ENCODE measurements at regions not wholly inside any gene's neighbourhood (a gene's known extent, or its start where the extent isn't known, plus 50 kb on each side); places are given as distances from the start of the nearest gene placed in this dataset.
"Not testable (repeated sequence)": the region's sequence is repeated elsewhere in the genome, so short reads cannot be mapped to it uniquely, and the experiment has no call there.

- DNase-seq, result no peak
Observed at GRCh38 chr6:97689078-97689754, 406.2 kb upstream of the MMS22L start.

GRCh38 chr6:97697456-97697855, 414.4 kb upstream of the MMS22L start:
- DNase-seq, result no peak

GRCh38 chr6:97701801-97702200, 418.8 kb upstream of the MMS22L start:
- no peak for DNase-seq

- no peak for DNase-seq
Observed at GRCh38 chr6:97702248-97702647, 419.2 kb upstream of the MMS22L start.

- no peak for DNase-seq
Observed at GRCh38 chr6:97703661-97704060, 420.6 kb upstream of the MMS22L start.

GRCh38 chr6:97705568-97705967, 422.6 kb upstream of the MMS22L start:
- no peak for DNase-seq

GRCh38 chr6:97712751-97713150, 429.7 kb upstream of the MMS22L start:
- DNase-seq, result no peak

- no peak for DNase-seq
Observed at GRCh38 chr6:97714772-97715171, 431.8 kb upstream of the MMS22L start.

GRCh38 chr6:97717086-97717485, 434.1 kb upstream of the MMS22L start:
- DNase-seq, result no peak

- DNase-seq, result no peak
Observed at GRCh38 chr6:97726378-97726777, 443.4 kb upstream of the MMS22L start.

GRCh38 chr6:97732045-97732444, 449.0 kb upstream of the MMS22L start:
- no peak for DNase-seq

GRCh38 chr6:97757575-97757974, 474.6 kb upstream of the MMS22L start:
- no peak for DNase-seq

GRCh38 chr6:97765461-97765860, 482.4 kb upstream of the MMS22L start:
- no peak for DNase-seq

- no peak for DNase-seq
Observed at GRCh38 chr6:97771372-97771771, 488.4 kb upstream of the MMS22L start.

- DNase-seq, result no peak
Observed at GRCh38 chr6:97775012-97775411, 492.0 kb upstream of the MMS22L start.

- no peak for DNase-seq
Observed at GRCh38 chr6:97778290-97779038, 495.4 kb upstream of the MMS22L start.

GRCh38 chr6:97779039-97779766, 496.2 kb upstream of the MMS22L start:
- DNase-seq, result not testable (repeated sequence)

- DNase-seq, result no peak
Observed at GRCh38 chr6:97790926-97791590, 508.0 kb upstream of the MMS22L start.

- DNase-seq, result no peak
Observed at GRCh38 chr6:97805596-97805995, 522.6 kb upstream of the MMS22L start.

GRCh38 chr6:97812940-97813339, 529.9 kb upstream of the MMS22L start:
- DNase-seq, result no peak

- DNase-seq, result no peak
Observed at GRCh38 chr6:97813889-97814567, 531.0 kb upstream of the MMS22L start.

GRCh38 chr6:97815301-97815812, 532.3 kb upstream of the MMS22L start:
- no peak for DNase-seq
